ENCODE measurements at regions not wholly inside any gene's neighbourhood (a gene's known extent, or its start where the extent isn't known, plus 50 kb on each side); places are given as distances from the start of the nearest gene placed in this dataset.

- no peak for ATAC-seq (ENCODE audit: low read depth in 2 of 2)
- Histone ChIP-seq H3K27me3 (ENCODE audit: control insufficient read depth, insufficient read depth, low read length) (no peaks in the 10 kb centered on the region), H3K27ac (ENCODE audit: insufficient read depth, low read length, poor library complexity, severe bottlenecking) (no peak overlapping the region), H3K4me3 (ENCODE audit: low read depth, low read length) (no peak overlapping the region), H3K9me3 (ENCODE audit: control insufficient read depth in 2 of 2, low read length in 2 of 2) (no peaks in the 10 kb centered on the region), H3K36me3 (ENCODE audit: control insufficient read depth, insufficient read depth, low read length) (no peaks in the 10 kb centered on the region), H3K4me1 (ENCODE audit: control insufficient read depth, insufficient read depth, low read length, poor library complexity, severe bottlenecking) (no peaks in the 10 kb centered on the region)
- Mint-ChIP-seq H3K4me1 (no peaks in the 10 kb centered on the region), H3K27ac (no peak overlapping the region), H3K9me3 (peaks cover 0 to 2% (median 0%) of the 10 kb centered on the region in 7 donors), H3K27me3 (peaks cover 7% of the 10 kb centered on the region), H3K36me3 (no peaks in the 10 kb centered on the region), H3K4me3 (no peak overlapping the region)
- DNase-seq = no peak
Observed at GRCh38 chr9:85278769-85279168, 463.0 kb downstream of the AGTPBP1 start.

GRCh38 chr9:85276741-85277140 lies 465.0 kb downstream of the AGTPBP1 start:
- ATAC-seq (ENCODE audit: low read depth in 2 of 2) (no peak), DNase-seq (no peak)
- Histone ChIP-seq H3K9me3 (ENCODE audit: control insufficient read depth in 2 of 2, low read length in 2 of 2) (no peaks in the 10 kb centered on the region), H3K4me1 (ENCODE audit: control insufficient read depth, insufficient read depth, low read length, poor library complexity, severe bottlenecking) (no peaks in the 10 kb centered on the region), H3K4me3 (ENCODE audit: low read depth, low read length) (no peak overlapping the region), H3K27ac (ENCODE audit: insufficient read depth, low read length, poor library complexity, severe bottlenecking) (no peak overlapping the region), H3K27me3 (ENCODE audit: control insufficient read depth, insufficient read depth, low read length) (no peaks in the 10 kb centered on the region), H3K36me3 (ENCODE audit: control insufficient read depth, insufficient read depth, low read length) (no peaks in the 10 kb centered on the region)
- H3K4me1 Mint-ChIP-seq = no peaks in the 10 kb centered on the region
- H3K9me3 Mint-ChIP-seq = peaks cover 0 to 3% (median 0%) of the 10 kb centered on the region in 7 donors
- H3K27ac Mint-ChIP-seq = no peak overlapping the region
- no peak overlapping the region for H3K4me3 Mint-ChIP-seq
- H3K27me3 Mint-ChIP-seq = peaks cover 7% of the 10 kb centered on the region
- no peaks in the 10 kb centered on the region for H3K36me3 Mint-ChIP-seq

- Mint-ChIP-seq H3K4me3 (no peak overlapping the region), H3K27ac (no peak overlapping the region), H3K36me3 (no peaks in the 10 kb centered on the region), H3K27me3 (peaks cover 1% of the 10 kb centered on the region), H3K9me3 (peaks cover 0 to 3% (median 0%) of the 10 kb centered on the region in 7 donors), H3K4me1 (no peaks in the 10 kb centered on the region)
- DNase-seq (no peak), ATAC-seq (ENCODE audit: low read depth in 2 of 2) (no peak)
- no peak overlapping the region for H3K4me3 ChIP-seq (ENCODE audit: low read depth, low read length)
- H3K36me3 ChIP-seq (ENCODE audit: control insufficient read depth, insufficient read depth, low read length) = no peaks in the 10 kb centered on the region
- no peak overlapping the region for H3K27ac ChIP-seq (ENCODE audit: insufficient read depth, low read length, poor library complexity, severe bottlenecking)
- H3K4me1 ChIP-seq (ENCODE audit: control insufficient read depth, insufficient read depth, low read length, poor library complexity, severe bottlenecking) = no peaks in the 10 kb centered on the region
- no peaks in the 10 kb centered on the region for H3K9me3 ChIP-seq (ENCODE audit: control insufficient read depth in 2 of 2, low read length in 2 of 2)
- no peaks in the 10 kb centered on the region for H3K27me3 ChIP-seq (ENCODE audit: control insufficient read depth, insufficient read depth, low read length)
Observed at GRCh38 chr9:85269811-85270210, 471.9 kb downstream of the AGTPBP1 start.

- Mint-ChIP-seq H3K27ac (no peak overlapping the region), H3K27me3 (no peaks in the 10 kb centered on the region), H3K4me3 (no peak overlapping the region), H3K9me3 (peaks cover 0 to 3% (median 0%) of the 10 kb centered on the region in 7 donors), H3K36me3 (no peaks in the 10 kb centered on the region), H3K4me1 (no peaks in the 10 kb centered on the region)
- Histone ChIP-seq H3K4me3 (ENCODE audit: low read depth, low read length) (no peak overlapping the region), H3K27ac (ENCODE audit: insufficient read depth, low read length, poor library complexity, severe bottlenecking) (no peak overlapping the region), H3K27me3 (ENCODE audit: control insufficient read depth, insufficient read depth, low read length) (no peaks in the 10 kb centered on the region), H3K36me3 (ENCODE audit: control insufficient read depth, insufficient read depth, low read length) (no peaks in the 10 kb centered on the region), H3K9me3 (ENCODE audit: control insufficient read depth in 2 of 2, low read length in 2 of 2) (no peaks in the 10 kb centered on the region), H3K4me1 (ENCODE audit: control insufficient read depth, insufficient read depth, low read length, poor library complexity, severe bottlenecking) (no peaks in the 10 kb centered on the region)
- DNase-seq = no peak
- ATAC-seq (ENCODE audit: low read depth in 2 of 2) = no peak
Observed at GRCh38 chr9:85268131-85268530, 473.6 kb downstream of the AGTPBP1 start.

- Mint-ChIP-seq H3K4me1 (no peaks in the 10 kb centered on the region), H3K27ac (no peak overlapping the region), H3K27me3 (no peaks in the 10 kb centered on the region), H3K9me3 (peaks cover 0 to 1% (median 0%) of the 10 kb centered on the region in 7 donors), H3K4me3 (no peak overlapping the region), H3K36me3 (no peaks in the 10 kb centered on the region)
- H3K36me3 ChIP-seq (ENCODE audit: control insufficient read depth, insufficient read depth, low read length) = no peaks in the 10 kb centered on the region
- ATAC-seq (ENCODE audit: low read depth in 2 of 2) (no peak), DNase-seq (no peak)
- no peak overlapping the region for H3K4me3 ChIP-seq (ENCODE audit: low read depth, low read length)
- no peaks in the 10 kb centered on the region for H3K27me3 ChIP-seq (ENCODE audit: control insufficient read depth, insufficient read depth, low read length)
- H3K4me1 ChIP-seq (ENCODE audit: control insufficient read depth, insufficient read depth, low read length, poor library complexity, severe bottlenecking) = no peaks in the 10 kb centered on the region
- H3K9me3 ChIP-seq (ENCODE audit: control insufficient read depth in 2 of 2, low read length in 2 of 2) = no peaks in the 10 kb centered on the region
- no peak overlapping the region for H3K27ac ChIP-seq (ENCODE audit: insufficient read depth, low read length, poor library complexity, severe bottlenecking)
Observed at GRCh38 chr9:85264695-85265094, 477.1 kb downstream of the AGTPBP1 start.

GRCh38 chr9:85263288-85263687 lies 478.5 kb downstream of the AGTPBP1 start:
- Histone ChIP-seq H3K27ac (ENCODE audit: insufficient read depth, low read length, poor library complexity, severe bottlenecking) (no peak overlapping the region), H3K4me1 (ENCODE audit: control insufficient read depth, insufficient read depth, low read length, poor library complexity, severe bottlenecking) (no peaks in the 10 kb centered on the region), H3K4me3 (ENCODE audit: low read depth, low read length) (no peak overlapping the region), H3K27me3 (ENCODE audit: control insufficient read depth, insufficient read depth, low read length) (no peaks in the 10 kb centered on the region), H3K9me3 (ENCODE audit: control insufficient read depth in 2 of 2, low read length in 2 of 2) (no peaks in the 10 kb centered on the region), H3K36me3 (ENCODE audit: control insufficient read depth, insufficient read depth, low read length) (no peaks in the 10 kb centered on the region)
- H3K4me3 Mint-ChIP-seq = no peak overlapping the region
- H3K36me3 Mint-ChIP-seq = no peaks in the 10 kb centered on the region
- H3K9me3 Mint-ChIP-seq = peaks cover 0 to 2% (median 0%) of the 10 kb centered on the region in 7 donors
- ATAC-seq (ENCODE audit: low read depth in 2 of 2) (no peak), DNase-seq (no peak)
- H3K27ac Mint-ChIP-seq = no peak overlapping the region
- no peaks in the 10 kb centered on the region for H3K4me1 Mint-ChIP-seq
- H3K27me3 Mint-ChIP-seq = no peaks in the 10 kb centered on the region

- no peaks in the 10 kb centered on the region for H3K36me3 Mint-ChIP-seq
- no peak for ATAC-seq (ENCODE audit: low read depth in 2 of 2)
- peaks cover 0 to 2% (median 0%) of the 10 kb centered on the region in 7 donors for H3K9me3 Mint-ChIP-seq
Observed at GRCh38 chr9:85262333-85262732, 479.4 kb downstream of the AGTPBP1 start.

GRCh38 chr9:85260275-85260845 lies 481.4 kb downstream of the AGTPBP1 start:
- Histone ChIP-seq H3K4me3 (ENCODE audit: low read depth, low read length) (no peak overlapping the region), H3K9me3 (ENCODE audit: control insufficient read depth in 2 of 2, low read length in 2 of 2) (no peaks in the 10 kb centered on the region), H3K27ac (ENCODE audit: insufficient read depth, low read length, poor library complexity, severe bottlenecking) (no peak overlapping the region), H3K36me3 (ENCODE audit: control insufficient read depth, insufficient read depth, low read length) (no peaks in the 10 kb centered on the region), H3K4me1 (ENCODE audit: control insufficient read depth, insufficient read depth, low read length, poor library complexity, severe bottlenecking) (no peaks in the 10 kb centered on the region), H3K27me3 (ENCODE audit: control insufficient read depth, insufficient read depth, low read length) (no peaks in the 10 kb centered on the region)
- Mint-ChIP-seq H3K9me3 (peaks cover 0 to 2% (median under 1%) of the 10 kb centered on the region in 7 donors), H3K4me3 (no peak overlapping the region), H3K4me1 (no peaks in the 10 kb centered on the region), H3K27me3 (no peaks in the 10 kb centered on the region), H3K36me3 (no peaks in the 10 kb centered on the region), H3K27ac (no peak overlapping the region)
- ATAC-seq (ENCODE audit: low read depth in 2 of 2) = no peak
- DNase-seq = no peak

More at GRCh38 chr9:85262333-85262732, 479.4 kb downstream of the AGTPBP1 start:
- H3K4me3 ChIP-seq (ENCODE audit: low read depth, low read length) = no peak overlapping the region
- no peak overlapping the region for H3K27ac ChIP-seq (ENCODE audit: insufficient read depth, low read length, poor library complexity, severe bottlenecking)
- no peaks in the 10 kb centered on the region for H3K36me3 ChIP-seq (ENCODE audit: control insufficient read depth, insufficient read depth, low read length)
- H3K4me3 Mint-ChIP-seq = no peak overlapping the region
- no peaks in the 10 kb centered on the region for H3K9me3 ChIP-seq (ENCODE audit: control insufficient read depth in 2 of 2, low read length in 2 of 2)
- H3K27ac Mint-ChIP-seq = no peak overlapping the region
- H3K4me1 Mint-ChIP-seq = no peaks in the 10 kb centered on the region
- no peak for DNase-seq
- no peaks in the 10 kb centered on the region for H3K27me3 ChIP-seq (ENCODE audit: control insufficient read depth, insufficient read depth, low read length)
- no peaks in the 10 kb centered on the region for H3K27me3 Mint-ChIP-seq
- H3K4me1 ChIP-seq (ENCODE audit: control insufficient read depth, insufficient read depth, low read length, poor library complexity, severe bottlenecking) = no peaks in the 10 kb centered on the region
